Activated naive CD4-positive, alpha-beta T cell (primary cell): ENCODE measurements at regions not wholly inside any gene's neighbourhood (a gene's known extent, or its start where the extent isn't known, plus 50 kb on each side); places are given as distances from the start of the nearest gene placed in this dataset.

Experiments
- DNase-seq, 4 experiments: peaks; one replicate each; lab custom pipeline; 2025; lab: John Stamatoyannopoulos, UW

DNA sequence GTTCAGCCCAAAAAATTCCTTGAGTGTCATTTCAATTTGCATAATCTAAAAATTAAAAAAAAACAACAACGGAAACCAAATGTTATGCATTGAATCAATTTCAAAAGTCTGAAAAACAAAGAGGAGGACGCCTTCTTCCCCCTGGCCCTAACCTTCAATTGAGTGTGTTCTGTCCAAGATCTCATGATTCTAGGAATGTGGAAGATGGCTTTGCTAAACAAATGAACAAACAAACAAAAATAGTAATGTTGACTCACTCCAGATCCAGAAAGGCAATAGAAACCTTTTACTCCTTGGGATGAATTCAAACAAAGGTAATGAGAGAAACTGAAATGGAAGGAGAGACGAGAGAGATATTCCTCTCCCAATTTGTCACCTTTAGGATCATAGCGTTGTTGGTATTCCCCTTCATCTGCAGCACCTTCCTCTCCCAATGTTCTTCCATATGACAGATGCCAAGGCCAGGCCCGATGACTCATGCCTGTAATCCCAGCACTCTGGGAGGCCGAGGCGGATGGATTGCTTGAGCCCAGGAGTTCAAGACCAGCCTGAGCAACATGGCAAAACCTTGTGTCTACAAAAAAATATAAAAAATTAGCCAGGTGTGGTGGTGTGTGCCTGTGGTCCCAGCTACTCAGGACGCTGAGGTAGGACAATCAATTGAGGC, 109.2 kb upstream of the ADGRF1 start:
- DNase-seq, result no peak

DNA sequence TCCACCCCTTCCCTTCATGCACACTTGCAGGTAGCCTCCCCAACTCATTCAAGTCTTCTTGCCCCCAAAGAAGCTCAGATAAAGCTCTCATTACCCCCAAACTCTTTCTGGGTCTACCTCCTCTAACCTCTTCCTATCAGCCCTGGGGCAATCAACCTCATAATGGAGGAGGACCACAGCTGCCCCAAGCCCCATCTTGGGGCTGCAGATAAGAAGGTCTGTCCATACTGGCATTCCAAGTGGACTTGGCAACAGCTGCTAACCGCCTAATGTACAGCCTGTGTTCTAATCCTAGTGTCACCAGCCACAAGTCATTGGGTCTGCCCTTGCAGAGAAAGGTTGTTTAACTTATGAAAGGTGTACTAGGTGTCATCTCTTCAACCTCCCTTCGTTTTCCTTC, 107.4 kb upstream of the ADGRF1 start:
- DNase-seq, result no peak

DNA sequence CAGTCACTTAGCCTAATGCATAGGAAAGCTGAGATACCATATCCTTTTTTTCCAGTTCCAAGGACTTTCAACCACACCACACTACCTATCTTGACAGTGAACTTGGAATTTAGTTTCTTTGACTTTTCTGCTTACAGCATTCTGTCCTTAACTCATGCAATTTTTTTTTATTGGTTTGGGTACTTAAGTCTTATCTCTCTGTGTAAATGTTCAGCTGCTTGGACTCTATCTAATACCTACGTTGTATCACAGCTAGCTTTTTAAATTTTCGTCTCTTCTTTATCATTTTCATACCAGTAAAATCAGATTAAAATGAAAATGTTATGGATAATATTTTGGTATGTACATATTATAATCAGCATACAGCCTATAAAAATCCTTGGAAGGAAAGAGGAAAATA, 106.9 kb upstream of the ADGRF1 start:
- no peak for DNase-seq

DNA sequence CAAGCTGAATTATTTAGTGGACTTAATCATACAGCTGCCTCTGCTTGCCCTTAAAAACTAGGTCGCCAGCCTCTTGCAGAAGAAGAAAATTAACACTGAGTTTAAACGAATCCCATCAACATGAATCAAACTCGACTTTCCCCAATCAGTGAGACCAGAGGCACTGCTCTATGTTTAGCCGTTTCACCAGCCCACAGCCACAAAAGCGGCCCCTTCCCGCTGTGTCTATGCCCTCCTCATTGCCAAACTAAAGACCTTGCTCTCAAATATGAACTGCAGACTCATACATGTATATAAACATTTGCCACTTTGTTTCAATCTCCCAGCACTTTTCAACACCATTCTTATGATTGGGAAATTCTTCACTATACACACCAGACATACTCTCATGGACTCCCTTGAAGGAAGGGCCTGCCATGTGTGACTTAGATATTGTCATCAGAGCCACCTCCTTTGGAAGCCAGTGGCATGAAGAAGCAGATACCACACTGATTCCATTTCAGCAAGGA, 105.8 kb upstream of the ADGRF1 start:
- DNase-seq, result no peak

DNA sequence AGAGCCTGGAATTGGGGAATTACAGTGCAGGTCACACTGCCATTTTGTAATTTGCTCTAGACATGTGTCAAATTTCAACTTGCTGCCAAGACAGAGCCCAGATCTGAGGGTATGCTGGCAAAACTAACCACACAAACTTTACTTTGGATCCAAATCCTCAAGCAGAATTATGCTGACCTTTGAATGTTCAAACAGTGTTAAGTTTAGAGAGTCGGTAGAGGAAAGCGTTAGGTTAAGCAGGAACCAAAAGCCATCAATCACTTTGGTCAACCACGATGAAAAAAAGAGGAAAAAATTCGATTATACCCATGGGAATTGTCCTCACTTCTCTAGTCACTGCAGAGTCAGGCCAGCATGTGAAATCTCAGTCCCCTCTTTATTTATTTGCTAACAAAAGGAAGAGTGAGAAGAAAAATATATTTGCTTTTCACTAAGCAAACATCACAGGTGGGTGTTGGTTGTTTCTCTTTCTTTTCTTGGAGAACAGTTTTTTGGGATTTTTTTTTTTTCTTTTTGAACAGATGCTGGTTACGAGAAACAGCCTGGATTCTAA, 105.1 kb upstream of the ADGRF1 start:
- no peak for DNase-seq

DNA sequence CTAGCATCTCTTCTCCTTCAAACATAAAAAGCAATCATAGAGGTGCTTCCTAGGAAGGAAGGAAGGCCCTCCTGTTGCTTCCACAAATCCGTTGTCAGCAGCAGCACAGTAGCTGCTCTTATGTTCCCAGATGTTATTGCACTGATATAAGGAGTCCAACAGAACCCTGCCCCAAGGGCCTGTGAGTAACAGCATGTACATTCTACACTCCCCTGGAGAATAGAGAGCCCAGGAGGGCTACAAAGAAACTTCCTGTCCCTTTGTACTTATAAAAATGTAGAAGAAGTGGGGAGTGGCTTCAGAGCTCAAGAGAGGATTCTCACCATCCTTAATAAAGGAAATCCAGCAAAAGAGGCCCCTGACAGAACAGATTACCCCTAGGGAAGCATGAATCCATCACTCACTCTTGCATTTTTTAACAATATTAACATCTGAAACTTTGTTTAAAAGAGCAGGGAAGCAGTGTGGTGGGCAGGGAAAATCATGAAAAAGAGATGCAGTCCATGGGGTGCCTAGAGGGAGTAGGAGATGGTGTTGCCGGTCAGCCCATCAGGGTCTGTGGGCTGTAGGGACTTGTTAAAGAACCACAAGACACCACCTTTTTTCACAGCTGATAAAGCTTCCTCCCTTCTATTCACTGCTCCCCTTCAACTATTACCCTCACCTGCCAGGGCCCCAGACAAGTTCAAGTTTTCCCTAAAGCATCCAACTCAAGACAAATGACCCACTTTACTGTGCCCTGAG, 104.5 kb upstream of the ADGRF1 start:
- no peak for DNase-seq

DNA sequence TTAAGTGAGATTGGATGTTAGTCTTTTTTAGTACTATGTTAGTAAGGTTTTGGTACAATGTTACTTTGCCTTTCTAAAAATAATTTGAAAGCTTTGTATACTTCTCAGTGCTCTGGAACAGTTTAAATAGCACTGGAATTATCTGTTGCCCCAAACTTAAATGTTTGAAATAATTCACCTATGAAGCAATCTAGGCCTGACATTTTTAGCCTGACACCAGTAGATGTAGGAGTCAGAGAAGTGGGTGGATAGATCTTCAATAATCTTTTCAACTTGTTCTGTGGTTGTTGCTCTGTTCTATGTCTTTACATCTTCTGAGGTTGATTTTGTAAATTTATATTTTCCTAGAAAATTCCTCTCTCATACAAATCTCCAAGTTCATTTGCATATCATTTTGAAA, 103.1 kb upstream of the ADGRF1 start:
- no peak for DNase-seq

DNA sequence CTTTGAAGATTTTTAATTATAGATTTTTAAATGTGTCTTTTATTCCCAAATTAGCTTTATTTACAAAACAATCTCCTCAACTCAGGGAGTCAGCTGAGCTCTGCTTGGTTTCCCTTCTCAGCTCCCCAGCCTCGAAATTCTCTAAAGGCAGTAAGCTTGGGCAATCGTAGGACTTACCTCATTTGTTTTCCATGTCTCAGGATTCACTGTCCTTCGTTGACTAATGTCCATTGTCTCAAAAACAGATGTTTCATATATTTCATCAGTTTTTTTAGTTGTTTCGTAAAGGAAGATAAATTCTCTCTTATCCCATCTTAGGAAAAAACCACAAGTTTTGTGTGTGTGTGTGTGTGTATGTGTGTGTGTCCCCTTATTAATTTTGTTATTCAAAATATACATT, 102.2 kb upstream of the ADGRF1 start:
- no peak for DNase-seq

DNA sequence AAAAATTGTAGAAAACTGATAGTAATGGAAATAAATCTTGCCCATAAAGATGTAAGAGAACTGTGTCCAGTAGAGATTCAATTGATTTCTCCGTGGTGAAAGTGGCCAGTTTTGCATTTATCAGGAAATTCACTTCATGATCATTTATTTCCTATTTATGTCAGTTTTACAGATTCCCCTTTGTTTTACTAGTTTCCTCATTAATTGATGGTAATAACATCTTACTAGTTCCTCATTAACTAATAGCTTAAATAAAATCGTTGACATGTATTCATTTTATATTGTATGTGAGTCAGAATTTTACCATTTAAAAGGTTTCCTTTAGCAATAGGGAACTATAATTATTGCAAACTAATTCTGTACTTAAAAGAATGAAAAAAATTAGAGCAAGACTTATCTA, 99.8 kb upstream of the ADGRF1 start:
- no peak for DNase-seq

DNA sequence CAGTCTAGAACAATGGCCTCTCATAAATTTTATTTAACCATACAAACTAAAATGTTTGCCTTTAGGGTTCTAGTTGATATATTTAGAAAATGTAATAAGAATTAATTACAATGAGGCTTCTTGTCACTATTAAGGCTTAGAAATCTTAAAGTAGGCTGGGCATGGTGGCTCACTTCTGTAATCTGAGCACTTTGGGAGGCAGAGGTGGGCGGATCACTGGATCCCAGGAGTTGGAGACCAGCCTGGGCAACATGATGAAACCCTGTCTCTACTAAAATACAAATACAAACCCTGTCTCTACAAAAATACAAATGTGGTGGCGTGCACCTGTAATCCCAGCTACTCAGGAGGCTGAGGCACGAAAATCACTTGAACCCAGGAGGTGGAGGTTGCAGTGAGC, 99.0 kb upstream of the ADGRF1 start:
- no peak for DNase-seq

DNA sequence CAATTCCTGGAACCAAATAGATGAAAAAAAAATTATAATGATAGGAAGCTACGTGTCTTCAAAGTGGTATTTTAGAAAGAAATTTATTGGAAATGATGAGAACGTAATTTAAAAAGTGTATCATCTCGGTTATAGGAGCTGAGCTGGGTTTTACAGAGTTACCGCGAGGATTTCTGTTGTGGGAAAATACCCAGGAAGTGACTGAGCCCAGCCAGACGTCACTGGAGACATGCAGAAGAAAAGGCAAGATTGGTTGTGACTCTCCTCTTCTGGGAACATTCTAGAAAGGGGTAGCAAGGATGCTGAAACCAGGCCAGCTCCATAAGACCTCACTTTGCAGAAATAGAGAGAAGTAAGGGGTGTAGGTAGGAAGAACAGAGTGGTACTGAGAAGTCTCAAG, 95.9 kb upstream of the ADGRF1 start:
- DNase-seq, result no peak

DNA sequence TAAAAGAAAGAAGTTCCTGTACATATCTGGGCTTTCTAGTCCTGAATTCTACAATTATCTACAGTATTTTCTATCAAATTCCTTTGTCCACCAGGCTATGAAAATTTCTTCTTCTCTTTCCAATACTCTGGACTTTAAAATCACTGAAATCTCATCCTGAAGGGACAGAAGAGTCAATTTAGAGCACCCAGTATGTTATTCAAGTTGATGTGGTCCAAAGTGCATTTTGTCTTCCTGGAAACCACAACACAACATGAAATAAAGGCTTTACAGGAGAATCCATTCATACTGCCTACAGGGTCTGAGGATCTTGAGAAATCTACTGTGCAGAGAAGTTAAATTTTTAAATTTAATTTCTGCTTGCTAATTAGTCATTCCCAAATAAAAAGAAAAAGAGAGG, 94.9 kb upstream of the ADGRF1 start:
- DNase-seq, result no peak

DNA sequence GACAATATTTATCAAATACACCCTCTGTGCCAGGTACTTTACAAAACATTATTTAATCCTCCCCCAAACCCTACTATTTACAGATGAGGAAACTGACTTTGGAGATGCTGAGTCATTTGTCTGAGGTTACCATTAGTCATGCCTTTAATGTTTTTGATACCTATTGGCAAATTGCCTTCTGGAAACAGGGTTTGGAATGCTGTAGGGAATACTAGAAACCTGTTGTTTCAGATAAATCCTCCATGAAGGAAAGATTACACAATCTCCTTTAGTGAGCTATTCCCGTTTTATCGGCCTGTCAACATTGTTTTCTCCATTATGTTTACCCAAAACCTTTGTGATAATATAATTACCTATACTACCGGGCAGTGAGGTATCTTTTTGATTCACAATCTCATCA, 93.6 kb upstream of the ADGRF1 start:
- DNase-seq, result no peak

DNA sequence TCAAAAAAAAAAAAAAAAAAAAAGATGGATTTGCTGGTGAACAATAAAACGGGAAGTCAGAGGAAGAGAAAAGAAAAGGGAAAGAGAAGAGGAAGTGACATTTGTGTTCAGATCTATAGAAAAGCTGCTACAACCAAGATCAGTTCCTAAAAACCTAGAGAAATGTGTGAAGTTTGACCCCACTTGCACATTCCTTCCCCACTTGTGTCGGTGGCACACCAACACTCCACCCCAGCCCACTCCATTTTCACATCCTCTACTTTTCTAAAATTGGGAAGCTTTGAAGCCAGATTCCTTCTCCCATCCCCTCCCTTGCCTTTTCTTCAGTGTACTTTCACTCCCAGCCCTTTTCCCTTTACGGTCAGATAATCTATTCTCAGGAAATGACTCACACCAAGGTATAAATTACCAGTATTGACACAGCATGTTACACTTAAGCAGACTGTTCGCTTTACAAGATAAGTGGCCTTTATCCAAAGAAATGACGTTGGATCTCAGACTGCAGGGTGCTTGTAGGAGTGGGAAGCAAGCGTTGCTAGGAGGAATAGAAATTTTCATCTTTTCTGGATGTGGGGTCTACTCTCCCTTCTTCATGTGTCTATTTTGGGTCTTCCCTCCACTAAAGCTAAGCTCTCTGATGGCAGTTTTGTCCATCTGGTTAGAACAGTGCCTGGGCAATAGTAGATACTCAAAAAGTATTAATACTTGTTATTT, 92.5 kb upstream of the ADGRF1 start:
- DNase-seq, result no peak

DNA sequence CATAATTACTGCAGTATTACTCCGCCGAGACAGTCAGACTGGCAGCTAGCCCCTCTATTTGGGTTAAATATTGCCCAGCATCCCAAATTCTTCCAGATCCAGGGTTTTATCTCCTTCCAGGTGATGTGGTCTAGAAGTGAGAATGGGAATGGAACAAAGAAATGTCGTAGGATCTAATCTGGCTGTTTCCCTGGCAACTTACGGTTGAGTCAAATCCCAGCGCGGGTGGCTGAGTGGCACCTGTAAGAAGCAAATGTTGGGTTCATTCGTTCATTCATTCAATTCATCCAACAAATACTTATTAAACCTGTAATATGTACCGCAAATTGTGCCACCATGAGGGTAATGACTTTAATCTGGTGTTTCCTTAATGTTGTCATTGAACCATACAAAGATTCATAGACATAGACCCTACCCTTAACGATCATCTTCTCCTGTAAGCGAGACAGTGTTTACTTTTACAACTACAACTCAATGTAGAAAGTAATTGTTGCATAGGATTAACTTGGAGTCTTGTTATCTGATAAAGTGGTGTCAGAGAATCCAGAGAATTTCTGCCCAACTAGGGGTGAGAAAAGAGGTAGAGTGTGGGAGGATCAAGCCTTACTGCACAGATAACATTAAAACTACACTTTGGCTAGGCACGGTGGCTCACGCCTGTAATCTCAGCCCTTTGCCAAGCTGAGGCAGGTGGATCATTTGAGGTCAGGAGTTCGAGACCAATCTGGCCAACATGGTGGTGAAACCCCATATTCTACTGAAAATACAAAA, 91.3 kb upstream of the ADGRF1 start:
- DNase-seq, result no peak

DNA sequence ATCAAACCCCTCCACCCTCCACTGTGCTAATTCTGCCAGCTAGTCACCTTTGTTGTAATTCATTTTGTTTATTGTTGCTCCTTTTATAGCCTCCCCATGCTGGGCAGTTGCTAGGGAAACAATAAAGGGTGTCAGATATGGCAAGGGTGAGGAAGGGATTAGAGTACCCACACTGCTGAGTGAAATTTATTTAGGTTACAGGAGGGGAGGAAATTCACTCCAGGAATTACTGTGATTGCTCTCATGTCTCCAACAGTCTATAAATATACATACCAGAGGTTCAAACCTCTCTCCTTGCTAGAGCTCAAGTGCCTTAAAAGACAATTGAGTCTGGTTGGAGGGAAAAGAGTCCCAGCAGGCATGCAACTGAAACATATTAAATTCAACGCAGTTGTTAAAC, 90.6 kb upstream of the ADGRF1 start:
- no peak for DNase-seq

DNA sequence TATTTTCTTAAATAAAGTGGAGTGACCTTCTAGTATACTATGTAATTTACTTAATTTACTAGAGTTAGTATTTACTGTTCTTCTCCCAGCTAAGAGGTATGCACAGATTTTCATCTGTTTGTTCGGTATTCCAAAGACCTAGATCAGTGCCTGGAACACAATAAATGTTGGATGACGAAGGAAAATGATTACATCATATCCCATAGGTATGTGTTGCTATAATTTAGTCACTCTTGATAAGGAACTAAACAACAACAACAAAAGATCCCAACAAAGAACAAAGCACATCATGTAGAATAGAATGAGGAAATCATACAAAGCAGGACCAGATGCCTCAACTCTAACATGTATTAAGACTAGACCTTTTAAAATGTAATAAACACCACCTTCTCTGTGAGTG, 89.6 kb upstream of the ADGRF1 start:
- no peak for DNase-seq

DNA sequence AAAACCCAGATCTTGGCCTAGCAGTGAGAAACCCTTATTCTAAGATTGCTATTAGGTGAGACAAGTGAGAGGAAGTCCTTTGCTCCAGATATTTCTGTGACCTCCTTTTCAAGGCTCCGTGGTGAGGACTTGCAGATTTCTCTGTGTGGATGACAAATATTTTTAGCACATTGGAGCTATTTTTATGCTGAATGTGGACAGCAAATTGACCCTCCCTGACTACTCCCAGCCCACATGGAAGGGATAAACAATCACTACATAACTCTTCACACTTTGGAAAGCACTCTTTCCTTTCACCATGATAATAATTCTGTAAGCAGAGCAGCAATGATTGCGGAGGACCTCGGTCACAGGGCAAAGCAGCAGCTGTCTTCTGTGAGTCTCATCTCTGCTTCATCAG, 88.0 kb upstream of the ADGRF1 start:
- no peak for DNase-seq

DNA sequence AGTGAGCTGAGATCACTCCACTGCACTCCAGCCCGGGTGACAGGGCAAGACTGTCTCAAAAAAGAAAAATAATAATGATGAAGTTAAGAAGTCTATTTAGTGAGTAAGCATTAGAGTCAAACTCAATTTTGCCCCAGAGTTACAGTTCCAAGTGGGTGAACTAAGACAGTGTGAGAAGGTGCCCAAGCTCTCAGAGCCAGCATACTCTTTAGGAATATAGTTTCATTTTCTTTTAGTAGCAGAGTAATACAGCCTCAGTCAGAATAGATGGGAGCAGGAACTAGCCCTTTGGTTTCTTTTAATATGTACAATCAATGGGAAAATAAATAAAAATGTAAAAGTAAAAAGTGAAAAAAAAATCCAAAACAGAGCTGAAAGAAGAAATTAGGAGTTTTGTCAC, 87.0 kb upstream of the ADGRF1 start:
- DNase-seq, result no peak

DNA sequence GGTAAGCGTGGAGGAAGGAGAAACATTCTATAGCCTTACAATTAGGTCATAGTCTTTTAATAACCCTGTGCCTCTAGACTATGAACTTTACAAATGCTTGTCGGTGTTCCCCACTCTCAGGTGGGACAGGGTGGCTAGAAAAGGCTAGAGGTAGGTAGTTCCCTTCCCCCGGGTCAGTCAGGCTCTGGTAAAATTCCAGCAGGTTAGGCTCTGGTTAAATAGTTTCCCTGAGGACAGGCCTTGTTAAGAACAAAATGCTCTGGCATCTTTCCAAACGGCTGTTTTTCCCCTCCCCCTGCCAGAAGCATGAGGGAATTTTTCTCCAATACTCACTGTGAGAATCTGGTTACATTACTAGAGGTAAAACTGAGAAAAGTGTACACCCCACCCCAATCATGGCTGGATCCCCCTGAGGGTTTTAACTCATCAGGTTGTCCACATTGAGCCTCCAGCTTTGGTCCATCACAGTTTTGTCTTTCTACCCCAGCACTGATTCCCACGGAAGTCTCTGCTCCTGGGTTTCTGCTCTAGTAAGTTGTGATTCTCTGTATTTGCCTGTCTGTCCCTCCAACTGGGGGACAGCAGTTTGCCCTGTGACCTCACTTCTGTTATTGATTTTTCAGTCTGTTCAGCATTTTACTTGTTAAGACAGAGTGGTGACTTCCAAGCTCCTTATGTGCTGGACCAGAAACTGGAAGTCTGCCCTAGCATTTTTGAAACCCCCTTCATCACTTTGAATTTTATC, 84.7 kb upstream of the ADGRF1 start:
- no peak for DNase-seq

DNA sequence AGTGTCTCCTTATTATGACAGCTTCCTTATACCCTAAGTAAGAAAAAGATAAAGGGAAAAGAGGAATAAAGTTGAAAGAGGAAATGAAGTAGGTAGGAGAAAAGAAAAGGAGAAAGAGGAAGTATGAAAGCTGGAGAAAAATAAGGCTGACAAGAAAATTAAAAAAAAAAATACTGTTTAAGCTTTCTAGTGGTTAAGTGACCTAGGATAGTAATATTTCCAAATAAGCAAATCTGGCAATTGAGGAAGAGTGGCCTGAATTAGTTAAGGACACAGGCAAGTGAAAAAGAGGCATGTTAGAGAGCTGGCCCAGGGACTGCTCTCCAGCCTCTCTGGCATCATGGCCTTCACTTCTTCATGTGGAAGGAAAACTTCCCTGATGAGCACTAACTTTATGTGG, 76.5 kb upstream of the ADGRF1 start:
- no peak for DNase-seq
